HG02884 (cell line): ENCODE measurements at regions not wholly inside any gene's neighbourhood (a gene's known extent, or its start where the extent isn't known, plus 50 kb on each side); places are given as distances from the start of the nearest gene placed in this dataset.
"Not testable (repeated sequence)": the region's sequence is repeated elsewhere in the genome, so short reads cannot be mapped to it uniquely, and the experiment has no call there.

Source experiments
- ATAC-seq: cut with Tn5 transposase; IDR thresholded peaks from one replicate; pipeline ENCODE4 v1.9.1; 2021; ENCODE audit warnings: mild to moderate bottlenecking, moderate library complexity; ENCODE audit not compliant: unreplicated experiment

GRCh38 chr10:25797888-25798429 is 136.1 kb upstream of the MYO3A start:
- ATAC-seq: no peak

- no peak for ATAC-seq
These were observed 129.5 kb upstream of the MYO3A start for GRCh38 chr10:25804505-25804904.

DNA sequence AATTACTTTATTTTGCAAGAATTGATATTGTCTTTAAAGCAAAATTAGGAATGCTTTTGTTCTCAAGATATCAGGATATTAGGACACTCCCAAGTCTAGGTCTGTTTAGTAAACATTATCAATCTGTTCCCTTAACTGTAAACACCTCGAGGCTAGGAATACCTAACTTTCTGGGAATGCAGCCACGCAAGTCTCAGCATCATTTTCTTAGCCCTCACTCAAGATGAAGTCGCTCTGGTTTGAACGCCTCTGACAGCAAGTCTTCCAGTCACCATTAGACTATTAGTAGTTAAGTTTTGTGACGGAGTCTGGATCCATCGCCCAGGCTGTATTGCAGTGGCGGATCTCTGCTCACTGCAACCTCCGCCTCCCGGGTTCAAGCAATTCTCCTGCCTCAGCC is 128.0 kb upstream of the MYO3A start:
- ATAC-seq: no peak

GRCh38 chr10:25808372-25808771 is 125.7 kb upstream of the MYO3A start:
- no peak for ATAC-seq

DNA sequence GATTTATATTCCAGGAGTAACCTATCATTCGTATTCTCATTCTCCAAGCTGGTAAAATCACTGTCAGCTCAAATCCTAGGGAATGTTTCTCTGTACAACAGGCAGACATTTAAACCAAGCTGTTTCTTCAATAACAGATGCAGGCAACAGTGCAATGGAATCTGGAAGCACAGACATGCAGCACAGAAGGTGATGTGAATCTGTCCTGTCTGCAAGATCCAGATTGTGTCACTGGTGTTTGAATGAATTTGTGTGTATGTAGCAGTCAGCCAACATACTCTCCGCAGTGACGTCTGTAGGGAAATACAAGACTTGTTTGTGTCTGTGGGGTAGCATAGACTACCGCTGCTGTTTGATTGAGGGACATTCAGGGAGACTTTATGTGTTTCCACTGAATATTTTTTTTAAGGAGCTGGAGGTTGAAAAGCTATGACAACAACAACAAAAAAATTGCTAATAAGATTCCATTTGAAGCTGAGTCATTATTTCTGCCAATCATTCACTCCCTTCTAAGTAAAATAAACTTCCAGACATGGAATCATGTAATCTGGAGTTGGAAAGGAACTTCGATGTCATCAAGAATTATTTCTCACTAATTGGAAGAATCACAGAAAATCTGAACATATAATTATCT is 122.9 kb upstream of the MYO3A start:
- no peak for ATAC-seq

DNA sequence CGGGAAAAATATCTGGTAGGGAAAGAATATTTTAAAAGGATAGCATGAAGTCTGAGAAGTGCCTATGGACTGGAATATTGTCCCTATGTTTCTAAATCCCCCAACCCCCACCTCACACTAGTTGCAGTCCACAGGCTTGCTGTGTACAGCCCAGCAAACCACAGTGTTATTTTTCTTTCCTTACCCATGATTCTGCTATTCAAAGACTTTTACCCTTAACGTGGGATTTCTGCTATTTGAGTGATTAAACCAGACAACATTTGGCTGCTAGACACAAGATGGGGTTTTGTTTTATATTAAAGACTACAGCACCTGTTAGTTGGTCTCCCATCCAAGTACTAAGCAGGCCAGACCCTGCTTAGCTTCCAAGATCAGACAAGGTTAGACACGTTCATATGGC is 120.5 kb upstream of the MYO3A start:
- ATAC-seq: no peak

DNA sequence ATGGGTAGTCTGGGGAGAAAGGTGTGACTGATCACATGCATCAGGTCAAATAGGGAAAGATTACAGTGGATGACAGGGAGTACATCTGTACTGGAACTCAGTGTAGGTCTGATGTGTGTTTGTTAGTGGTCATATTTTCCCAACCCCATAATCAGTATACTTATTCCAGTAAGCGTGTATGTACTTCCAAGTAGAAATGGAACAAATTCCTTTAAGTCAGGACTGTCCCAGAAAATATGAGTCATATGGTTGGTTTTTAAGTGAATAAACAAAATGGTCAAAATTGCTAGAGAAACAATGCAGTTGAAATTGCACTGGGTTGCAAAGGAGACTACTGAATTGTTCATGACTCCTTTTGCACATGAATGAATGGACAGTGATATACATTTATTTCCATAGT is 118.8 kb upstream of the MYO3A start:
- ATAC-seq: no peak

- no peak for ATAC-seq
These were observed 117.8 kb upstream of the MYO3A start for GRCh38 chr10:25815999-25816768.

DNA sequence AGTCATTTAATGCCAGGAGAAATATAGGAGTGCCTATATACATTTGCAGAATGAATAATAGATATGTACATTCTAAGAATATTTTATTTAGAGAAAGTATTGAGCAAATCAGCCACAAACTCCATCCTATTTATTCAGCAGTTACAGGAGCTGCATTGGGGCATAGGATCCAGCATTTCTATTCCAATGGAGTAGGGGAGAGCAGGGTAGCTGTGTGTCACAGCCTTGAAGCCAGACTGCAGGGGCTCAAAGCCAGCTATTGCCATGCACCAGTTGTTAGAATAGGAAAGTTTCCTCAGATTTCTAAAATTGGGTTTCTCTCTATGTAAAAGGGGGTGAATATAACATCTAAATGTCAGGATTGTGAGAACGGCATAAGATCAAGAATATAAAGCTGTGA is 116.8 kb upstream of the MYO3A start:
- ATAC-seq: no peak

- no peak for ATAC-seq
These were observed 115.3 kb upstream of the MYO3A start for GRCh38 chr10:25818751-25819150.

DNA sequence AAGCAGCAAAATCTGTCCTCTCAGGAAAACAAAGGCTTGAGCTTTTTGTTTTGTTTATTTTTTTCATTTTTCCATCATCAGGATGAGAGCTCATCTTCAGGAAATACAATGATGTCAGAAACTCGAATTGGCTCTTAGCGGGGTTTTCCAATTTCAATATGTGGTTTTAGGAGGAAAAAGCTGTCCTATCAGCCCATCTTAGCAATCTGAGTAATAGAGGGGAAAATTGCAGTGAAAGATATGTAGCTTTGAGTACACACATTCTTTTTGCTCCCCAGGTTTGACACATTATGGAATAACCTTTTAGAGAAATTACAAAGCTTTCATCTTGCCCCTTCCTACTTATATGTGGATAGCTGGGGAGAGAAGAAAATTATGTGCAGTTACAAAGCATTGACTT is 113.6 kb upstream of the MYO3A start:
- ATAC-seq: no peak

DNA sequence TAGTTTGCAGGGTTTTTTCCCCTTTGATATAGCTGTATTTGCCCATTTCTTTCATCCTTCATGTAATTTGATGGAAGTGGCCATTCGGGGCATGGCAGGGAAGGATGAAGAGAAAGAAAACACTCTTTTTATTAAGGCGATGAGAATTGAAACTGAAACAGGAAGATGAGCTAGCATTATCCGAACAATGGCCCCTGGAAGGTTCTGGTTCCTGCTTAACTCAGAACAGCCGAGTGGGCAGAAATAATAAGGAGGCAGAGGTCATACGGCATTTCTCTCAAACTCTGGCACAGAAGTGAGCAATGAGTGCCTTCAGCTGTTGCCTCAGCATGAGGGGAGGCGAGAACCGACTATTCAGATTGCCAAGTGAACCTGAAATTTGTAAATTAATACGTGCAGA is 113.2 kb upstream of the MYO3A start:
- peak; percentile 60 for ATAC-seq

- ATAC-seq: no peak
These were observed 110.0 kb upstream of the MYO3A start for GRCh38 chr10:25824050-25824449.

DNA sequence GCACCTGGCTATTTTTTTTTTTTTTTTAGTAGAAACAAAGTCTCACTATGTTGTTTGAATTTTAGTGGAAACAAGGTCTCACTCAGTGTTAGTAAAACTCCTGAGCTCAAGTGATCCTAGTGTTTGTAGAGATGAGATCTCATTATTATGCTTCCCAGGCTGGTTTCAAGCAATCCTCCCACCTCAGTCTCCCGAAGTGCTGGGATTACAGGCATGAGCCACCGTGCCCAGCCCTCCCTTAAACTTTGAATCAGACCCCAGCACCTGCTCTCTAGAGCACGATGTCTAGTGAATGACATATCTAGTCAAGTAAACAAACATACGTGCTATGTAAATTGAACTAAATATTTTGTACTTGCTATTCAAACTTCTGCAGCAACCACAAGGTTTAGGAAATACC is 105.6 kb upstream of the MYO3A start:
- ATAC-seq: no peak

- ATAC-seq: no peak
These were observed 102.9 kb upstream of the MYO3A start for GRCh38 chr10:25831080-25831479.

DNA sequence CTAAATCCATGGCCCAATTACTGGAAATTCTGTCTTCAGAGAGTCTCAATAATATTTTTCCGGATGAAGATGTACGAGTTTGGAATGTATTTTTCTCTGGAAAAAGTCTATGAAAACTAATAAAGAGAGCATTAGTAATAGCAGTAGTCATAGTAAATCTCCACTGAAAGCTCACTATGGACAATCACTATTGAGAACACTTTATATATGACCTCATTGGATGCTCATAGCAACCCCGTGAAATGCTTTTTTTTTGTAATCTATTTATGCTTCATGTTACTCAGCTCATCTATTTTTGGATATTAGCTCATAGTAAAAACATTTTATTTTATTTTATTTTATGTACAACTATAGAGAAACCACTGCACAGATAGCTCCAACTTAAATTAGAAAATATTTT is 94.3 kb upstream of the MYO3A start:
- no peak for ATAC-seq

DNA sequence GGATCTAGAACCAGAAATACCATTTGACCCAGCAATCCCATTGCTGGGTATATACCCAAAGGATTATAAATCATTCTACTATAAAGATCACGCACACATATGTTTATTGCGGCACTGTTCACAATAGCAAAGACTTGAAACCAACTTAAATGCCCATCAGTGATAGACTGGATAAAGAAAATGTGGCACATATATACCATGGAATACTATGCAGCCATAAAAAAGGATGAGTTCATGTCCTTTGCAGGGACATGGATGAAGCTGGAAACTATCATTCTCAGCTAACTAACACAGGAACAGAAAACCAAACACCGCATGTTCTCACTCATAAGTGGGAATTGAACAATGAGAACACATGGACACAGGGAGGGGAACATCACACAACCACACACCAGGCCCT is 93.2 kb upstream of the MYO3A start:
- ATAC-seq: not testable (repeated sequence)

- ATAC-seq: no peak
These were observed 91.9 kb upstream of the MYO3A start for GRCh38 chr10:25842146-25842545.

DNA sequence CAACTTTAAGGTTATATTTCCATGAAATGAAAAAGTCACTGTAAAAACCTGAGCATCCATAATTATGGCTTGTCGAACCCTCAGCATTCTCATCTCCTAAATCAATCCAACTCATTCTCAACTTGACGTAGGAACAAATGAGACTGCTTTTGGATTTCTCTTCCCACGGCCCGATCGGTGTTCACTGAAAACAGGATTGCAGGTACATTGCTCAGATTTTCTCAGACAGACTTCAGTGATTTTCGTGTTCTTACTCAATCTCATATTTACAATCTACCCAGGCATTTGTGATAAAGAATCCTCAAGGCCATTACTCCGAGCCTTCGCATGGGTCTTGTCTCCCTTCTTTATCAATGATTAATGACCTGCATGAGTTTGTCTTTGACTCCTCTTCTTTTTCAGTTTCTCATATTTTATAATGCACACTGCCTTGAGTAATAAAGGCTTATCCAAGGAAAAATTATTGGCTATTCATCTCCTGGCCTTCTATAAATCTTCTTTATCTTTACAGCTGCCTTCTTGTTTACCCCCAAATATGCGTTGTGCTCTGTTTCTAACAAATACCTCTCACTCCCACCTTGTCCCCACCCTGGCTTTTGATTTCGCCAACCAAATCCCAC is 90.4 kb upstream of the MYO3A start:
- ATAC-seq: no peak

- ATAC-seq: not testable (repeated sequence)
These were observed 89.3 kb upstream of the MYO3A start for GRCh38 chr10:25844716-25845115.

GRCh38 chr10:25849268-25849667 is 84.8 kb upstream of the MYO3A start:
- ATAC-seq: no peak

- ATAC-seq: no peak
These were observed 84.0 kb upstream of the MYO3A start for GRCh38 chr10:25849988-25850387.
